K562 (cell line): ENCODE measurements at regions not wholly inside any gene's neighbourhood (a gene's known extent, or its start where the extent isn't known, plus 50 kb on each side); places are given as distances from the start of the nearest gene placed in this dataset.

Source experiments
- ATAC-seq: fragments of 200-7000 bp; cut with Tn5 transposase; 3 replicates; pipeline ENCODE4 v1.9.1; 2020; ENCODE audit warnings: moderate library complexity
- BruUV-seq: library from RNA; stranded (reverse); fragments of 400-500 nt; replicated peaks from 2 replicates; lab custom pipeline; 2021; lab: Mats Ljungman, UMichigan
- CTCF ChIA-PET: fragments of 300-600 bp; formaldehyde crosslinking; extraction: SDS; loops from one replicate; lab custom pipeline; 2021; ENCODE audit warnings: low intra/inter-chr PET ratio; lab: Yijun Ruan, JAX
- POLR2A ChIA-PET: fragments of 300-600, 350-650 bp; sonication (Branson Sonifier 250); formaldehyde crosslinking; extraction: SDS; loops from one replicate; lab custom pipeline; 2021; ENCODE audit warnings: antibody characterized with exemption, inconsistent platforms; lab: Yijun Ruan, JAX
- DNase-seq, 4 experiments: peaks; one replicate each; pipeline versions ENCODE4 v3.0.0 to v3.0.0-alpha.2; 2011 to 2018; ENCODE audit warnings: low spot score in 3 of 4, mixed read lengths in 3 of 4; ENCODE audit errors: extremely low read depth in 1 of 4
- FAIRE-seq: peaks from 2 replicates; lab custom pipeline; 2011; peaks lifted over from hg19 to GRCh38; lab: Jason Lieb, UNC
- H2AFZ ChIP-seq: 2 replicates; pipeline ENCODE4 v1.6.0; 2011; ENCODE audit warnings: low read depth, low read length, control low read depth, inconsistent platforms
- H3K27ac ChIP-seq: fragments of 200-600 bp; 3 replicates; pipeline ENCODE4 v1.8.0; 2011; ENCODE audit warnings: low read depth, mild to moderate bottlenecking, control low read depth, inconsistent platforms, low read length, moderate library complexity, mixed read lengths; ENCODE audit errors: extremely low read depth
- H3K27me3 ChIP-seq, 2 experiments: fragments of 300-600 bp in 1 of 2; 2 replicates in 1 of 2; 3 replicates in 1 of 2; pipeline versions ENCODE4 v1.6.0 to v1.8.0; 2011; ENCODE audit warnings: inconsistent platforms in 2 of 2, low read length in 2 of 2, mild to moderate bottlenecking in 1 of 2, mixed read lengths in 1 of 2, moderate library complexity in 1 of 2; ENCODE audit not compliant: control insufficient read depth in 2 of 2, insufficient read depth in 2 of 2
- H3K36me3 ChIP-seq: fragments of 300-600 bp; 3 replicates; pipeline ENCODE4 v1.8.0; 2011; ENCODE audit warnings: mild to moderate bottlenecking, low read length, inconsistent platforms; ENCODE audit not compliant: control insufficient read depth, insufficient read depth
- H3K4me1 ChIP-seq, 2 experiments: fragments of 200-600 bp in 1 of 2; replicated peaks in 1 of 2; 2 replicates in 1 of 2; 3 replicates in 1 of 2; pipeline versions ENCODE4 v1.5.1 to v1.8.0; 2011; ENCODE audit warnings: inconsistent platforms in 2 of 2, low read length in 2 of 2, mild to moderate bottlenecking in 1 of 2, mixed read lengths in 1 of 2, moderate library complexity in 1 of 2; ENCODE audit not compliant: control insufficient read depth in 2 of 2, insufficient read depth in 2 of 2
- H3K4me2 ChIP-seq: 2 replicates; pipeline ENCODE4 v1.6.1; 2011; ENCODE audit warnings: low read length, control low read depth, inconsistent platforms, mixed read lengths; ENCODE audit not compliant: insufficient read depth
- H3K4me3 ChIP-seq: fragments of 200-600 bp; sonication (generic), shearing (Covaris generic); 2 replicates; pipeline ENCODE4 v1.5.1; 2016; ENCODE audit warnings: control low read depth, inconsistent platforms
- H3K79me2 ChIP-seq: fragments of 200-600 bp; 3 replicates; pipeline ENCODE4 v1.8.0; 2011; ENCODE audit warnings: low read length, inconsistent platforms; ENCODE audit not compliant: control insufficient read depth, insufficient read depth
- H3K9ac ChIP-seq, 2 experiments: 2 replicates each; pipeline versions ENCODE4 v1.6.0 to v1.6.1; 2011; ENCODE audit warnings: low read depth in 2 of 2, low read length in 2 of 2, control low read depth in 1 of 2, inconsistent platforms in 1 of 2, mild to moderate bottlenecking in 1 of 2, mixed read lengths in 1 of 2; ENCODE audit not compliant: insufficient read depth in 1 of 2
- H3K9me1 ChIP-seq: one replicate; pipeline ENCODE4 v1.6.0; 2011; ENCODE audit warnings: inconsistent platforms, mild to moderate bottlenecking, low read length, moderate library complexity; ENCODE audit not compliant: control insufficient read depth, insufficient read depth
- H3K9me3 ChIP-seq: replicated peaks from 2 replicates; pipeline ENCODE4 v1.5.1; 2011; ENCODE audit warnings: low read depth, low read length, inconsistent platforms; ENCODE audit not compliant: control insufficient read depth, insufficient read depth
- H4K20me1 ChIP-seq: replicated peaks from 2 replicates; pipeline ENCODE4 v1.6.1; 2011; ENCODE audit warnings: low read length, inconsistent platforms, mixed read lengths; ENCODE audit not compliant: control insufficient read depth, insufficient read depth
- BCL6 ChIP-seq: fragments of 250-450 bp; sonication (Bioruptor Pico); IDR thresholded peaks from 2 replicates; pipeline ENCODE4 v1.4.0; 2020
- HNRNPH1 ChIP-seq: fragments of 200-400 bp; formaldehyde crosslinking; optimal IDR thresholded peaks from 2 replicates; pipeline ENCODE3; 2017; ENCODE audit warnings: low read depth, mild to moderate bottlenecking, low read length, moderate library complexity
- RAD51 ChIP-seq: fragments of 450-650 bp; IDR thresholded peaks from 2 replicates; pipeline ENCODE4 v1.7.1; 2016; ENCODE audit warnings: low read depth, mild to moderate bottlenecking, borderline replicate concordance
- XRCC5 ChIP-seq: fragments of 200-400 bp; formaldehyde crosslinking; IDR thresholded peaks from 2 replicates; pipeline ENCODE4 v1.6.1; 2017; ENCODE audit warnings: low read depth, mild to moderate bottlenecking, low read length
- WGBS: fragments of 100-300 bp; shearing (Covaris generic); methylation state at CpG from one replicate; pipeline ENCODE4 v1.1.6; 2016; ENCODE audit warnings: low coverage, mixed read lengths; ENCODE audit not compliant: insufficient coverage; ENCODE audit errors: missing lambda C conversion rate; 5-methylcytosine and 5-hydroxymethylcytosine counted together
- in situ Hi-C: fragments of 300-500 bp; cut with MboI; formaldehyde crosslinking; loops from 4 replicates; pipeline ENCODE4 v1.15.0; 2018; ENCODE audit warnings: inconsistent platforms, mixed read lengths
- intact Hi-C: fragments of 100-400 bp; cut with micrococcal nuclease; formaldehyde crosslinking; loops from 2 replicates; pipeline ENCODE4 v1.14.2; 2022
- TF ChIP-seq, protein P1 (sequence below): sonication (generic); formaldehyde crosslinking; IDR thresholded peaks from 2 replicates; pipeline ENCODE4 v1.5.0; 2020; ENCODE audit warnings: missing genetic modification reagents
- TF ChIP-seq, protein P2 (sequence below): fragments of 250-450 bp; sonication (Bioruptor Pico); IDR thresholded peaks from 2 replicates; pipeline ENCODE4 v1.5.0; 2020; ENCODE audit warnings: mild to moderate bottlenecking

DNA sequence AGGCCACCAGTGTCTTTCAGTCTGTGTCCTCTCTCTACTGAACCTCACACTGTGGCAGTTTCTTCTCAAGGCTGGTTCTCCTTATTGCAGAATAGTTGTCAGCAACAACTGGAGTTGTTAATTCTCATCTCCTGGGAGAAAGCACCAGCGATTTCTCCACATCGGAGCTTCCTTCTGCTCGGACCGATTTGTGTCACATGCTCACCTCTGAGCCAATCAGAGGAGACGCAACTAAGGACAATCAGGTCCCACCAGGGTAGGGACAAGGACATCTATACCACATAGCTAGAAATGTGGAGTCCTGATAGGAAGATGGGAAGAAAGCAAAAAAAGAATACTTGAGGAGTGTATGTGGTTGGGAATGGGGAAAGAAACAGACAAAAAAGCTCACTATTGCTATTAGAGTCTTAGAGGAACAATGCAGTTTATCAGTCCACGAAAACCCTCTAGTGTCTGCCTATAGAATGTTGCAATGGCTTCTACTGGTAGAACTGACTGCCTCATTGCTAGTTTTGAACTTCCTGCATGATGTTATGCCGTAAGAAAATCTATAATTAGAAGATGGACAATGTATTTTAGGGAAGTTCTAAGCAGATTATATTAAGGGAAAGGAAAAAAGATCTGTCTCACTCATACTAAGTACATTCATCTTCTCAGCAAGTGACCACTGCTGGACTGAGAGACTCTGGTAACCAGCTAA is 169.7 kb downstream of the CDCA7 start:
- Histone ChIP-seq H4K20me1 (no peaks in the 10 kb centered on the region), H3K9me1 (no peaks in the 10 kb centered on the region), H3K9me3 (peaks cover 2% of the 10 kb centered on the region; the same call in 1 of the 2 replicates), H3K4me1 (no peaks in the 10 kb centered on the region), H3K27me3 (peaks cover 4 to 6% of the 10 kb centered on the region in 2 experiments; a peak in 3 of 5 replicates), H3K79me2 (no peaks in the 10 kb centered on the region), H3K4me2 (no peak overlapping the region), H3K9ac (no peak overlapping the region), H3K27ac (no peak overlapping the region), H3K36me3 (no peaks in the 10 kb centered on the region), H2AFZ (no peak overlapping the region), H3K4me3 (no peak overlapping the region)
- WGBS = 3% methylated on average over 7 of the region's 7 CpGs
- no peak for ATAC-seq
- BruUV-seq = no TSS peak
- POLR2A ChIA-PET = interaction anchor here (0.6 to 0.7 kb wide), 3 partner anchors 11 to 31 kb away, joined by 3 read pairs; no protein-coding TSS in a partner anchor
- intact Hi-C loops (no loop called here), in situ Hi-C loops (no loop called here)
- CTCF ChIA-PET = no interaction called here
- TF ChIP-seq HNRNPH1 = no peak
- TF ChIP-seq XRCC5 = no peak
- peak; percentile 15; the same call in 1 of the 2 replicates for TF ChIP-seq RAD51
- TF ChIP-seq BCL6 = no peak
- TF ChIP-seq, protein P1, sequence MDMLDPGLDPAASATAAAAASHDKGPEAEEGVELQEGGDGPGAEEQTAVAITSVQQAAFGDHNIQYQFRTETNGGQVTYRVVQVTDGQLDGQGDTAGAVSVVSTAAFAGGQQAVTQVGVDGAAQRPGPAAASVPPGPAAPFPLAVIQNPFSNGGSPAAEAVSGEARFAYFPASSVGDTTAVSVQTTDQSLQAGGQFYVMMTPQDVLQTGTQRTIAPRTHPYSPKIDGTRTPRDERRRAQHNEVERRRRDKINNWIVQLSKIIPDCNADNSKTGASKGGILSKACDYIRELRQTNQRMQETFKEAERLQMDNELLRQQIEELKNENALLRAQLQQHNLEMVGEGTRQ (CRISPR knock-in tag) = peak; percentile 44
- TF ChIP-seq, protein P2, sequence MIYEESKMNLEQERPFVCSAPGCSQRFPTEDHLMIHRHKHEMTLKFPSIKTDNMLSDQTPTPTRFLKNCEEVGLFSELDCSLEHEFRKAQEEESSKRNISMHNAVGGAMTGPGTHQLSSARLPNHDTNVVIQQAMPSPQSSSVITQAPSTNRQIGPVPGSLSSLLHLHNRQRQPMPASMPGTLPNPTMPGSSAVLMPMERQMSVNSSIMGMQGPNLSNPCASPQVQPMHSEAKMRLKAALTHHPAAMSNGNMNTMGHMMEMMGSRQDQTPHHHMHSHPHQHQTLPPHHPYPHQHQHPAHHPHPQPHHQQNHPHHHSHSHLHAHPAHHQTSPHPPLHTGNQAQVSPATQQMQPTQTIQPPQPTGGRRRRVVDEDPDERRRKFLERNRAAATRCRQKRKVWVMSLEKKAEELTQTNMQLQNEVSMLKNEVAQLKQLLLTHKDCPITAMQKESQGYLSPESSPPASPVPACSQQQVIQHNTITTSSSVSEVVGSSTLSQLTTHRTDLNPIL (CRISPR knock-in tag) = no peak
- peak in 3 of 4 experiments; percentile 16 to 29 (median 27) for DNase-seq
- no peak for FAIRE-seq
